Lung (tissue), 11 donors: ENCODE measurements at regions not wholly inside any gene's neighbourhood (a gene's known extent, or its start where the extent isn't known, plus 50 kb on each side); places are given as distances from the start of the nearest gene placed in this dataset.

Source experiments
- ATAC-seq: fragments of 200-7000 bp; cut with Tn5 transposase; one replicate; pipeline ENCODE4 v1.9.1; 2020; ENCODE audit warnings: moderate number of reproducible peaks; ENCODE audit not compliant: insufficient read depth, low FRiP score
- DNase-seq, 3 donors: peaks; one replicate each; pipeline ENCODE4 v3.0.0-alpha.2; 2013 to 2017
- H3K27ac ChIP-seq, 2 donors: one replicate each; pipeline ENCODE4 v1.5.1; 2013; ENCODE audit warnings: mild to moderate bottlenecking in 2 of 2, moderate library complexity in 2 of 2, control low read depth in 1 of 2, inconsistent platforms in 1 of 2, low read depth in 1 of 2, low read length in 1 of 2
- H3K27me3 ChIP-seq, 3 donors: one replicate each; pipeline ENCODE4 v1.5.1; 2013; ENCODE audit warnings: low read length in 2 of 3; ENCODE audit not compliant: control insufficient read depth in 3 of 3, insufficient read depth in 3 of 3
- H3K36me3 ChIP-seq, 4 donors: one replicate each; pipeline ENCODE4 v1.5.1; 2013; ENCODE audit warnings: low read length in 4 of 4, mild to moderate bottlenecking in 1 of 4, moderate library complexity in 1 of 4; ENCODE audit not compliant: control insufficient read depth in 4 of 4, insufficient read depth in 4 of 4
- H3K4me1 ChIP-seq, 5 donors: one replicate each; pipeline ENCODE4 v1.5.1; 2013; ENCODE audit warnings: low read length in 5 of 5, mild to moderate bottlenecking in 2 of 5, moderate library complexity in 1 of 5; ENCODE audit not compliant: control insufficient read depth in 5 of 5, insufficient read depth in 5 of 5
- H3K4me3 ChIP-seq: one replicate; pipeline ENCODE4 v1.5.1; 2013; ENCODE audit warnings: mild to moderate bottlenecking, control low read depth, moderate library complexity
- H3K9ac ChIP-seq, 2 donors: one replicate each; pipeline ENCODE4 v1.5.1; 2013; ENCODE audit warnings: low read length in 2 of 2, control low read depth in 1 of 2; ENCODE audit not compliant: insufficient read depth in 1 of 2
- H3K9me3 ChIP-seq, 4 donors: one replicate each; pipeline ENCODE4 v1.5.1; 2013; ENCODE audit warnings: low read length in 3 of 4, mild to moderate bottlenecking in 1 of 4, moderate library complexity in 1 of 4; ENCODE audit not compliant: control insufficient read depth in 4 of 4, insufficient read depth in 3 of 4
- CTCF ChIP-seq: IDR thresholded peaks from 2 replicates; pipeline ENCODE4 v1.5.1; 2012; ENCODE audit warnings: mild to moderate bottlenecking; ENCODE audit errors: control extremely low read depth, extremely low read depth
- WGBS, 2 donors: extraction: QIAGEN DNeasy Blood & Tissue Kit; methylation state at CpG; one replicate each; pipeline ENCODE4 v1.1.7; 2013; 5-methylcytosine and 5-hydroxymethylcytosine counted together
- donor health status: control.
- donor health status: control.
- donor health status: Bipolar disorder and iron deficiency.
- donor health status: healthy.
- donor health status: DM: yes; HTN: yes; CAD: no.

- H3K4me1 ChIP-seq: no peaks in the 10 kb centered on the region
- no peak for DNase-seq
- H3K9me3 ChIP-seq: peaks cover 0 to 2% (median 0%) of the 10 kb centered on the region in 4 donors
- TF ChIP-seq CTCF: no peak
- no peak for ATAC-seq
- no peak overlapping the region for H3K9ac ChIP-seq
- no peaks in the 10 kb centered on the region for H3K36me3 ChIP-seq
- H3K27ac ChIP-seq: no peak overlapping the region
- H3K27me3 ChIP-seq: no peaks in the 10 kb centered on the region
- WGBS, 2 donors: 66 to 76% methylated on average over 2 of the region's 2 CpGs
- H3K4me3 ChIP-seq: no peak overlapping the region
These were observed 1447.4 kb upstream of the GOT2 start for GRCh38 chr16:60181536-60181935.

- H3K4me3 ChIP-seq: no peak overlapping the region
- DNase-seq: no peak
- no peak overlapping the region for H3K27ac ChIP-seq
- H3K9ac ChIP-seq: no peak overlapping the region
- TF ChIP-seq CTCF: no peak
- H3K27me3 ChIP-seq: no peaks in the 10 kb centered on the region
- no peaks in the 10 kb centered on the region for H3K9me3 ChIP-seq
- no peaks in the 10 kb centered on the region for H3K36me3 ChIP-seq
- no peak for ATAC-seq
- WGBS, 2 donors: 51 to 72% methylated on average over 2 of the region's 2 CpGs
- H3K4me1 ChIP-seq: no peaks in the 10 kb centered on the region
These were observed 1446.5 kb upstream of the GOT2 start for GRCh38 chr16:60180609-60181008.

- Histone ChIP-seq H3K27me3 (no peaks in the 10 kb centered on the region), H3K4me1 (no peaks in the 10 kb centered on the region), H3K36me3 (no peaks in the 10 kb centered on the region), H3K9me3 (no peaks in the 10 kb centered on the region), H3K4me3 (no peak overlapping the region), H3K27ac (no peak overlapping the region), H3K9ac (no peak overlapping the region)
- no peak for TF ChIP-seq CTCF
- DNase-seq (no peak), ATAC-seq (no peak)
- WGBS, 2 donors: 85 to 93% methylated on average over 3 of the region's 3 CpGs
These were observed 1436.1 kb upstream of the GOT2 start for GRCh38 chr16:60170196-60170595.

GRCh38 chr16:60166111-60166510, 1432.0 kb upstream of the GOT2 start:
- ATAC-seq: no peak
- no peak for TF ChIP-seq CTCF

More at GRCh38 chr16:60166111-60166510, 1432.0 kb upstream of the GOT2 start:
- no peak for DNase-seq
- Histone ChIP-seq H3K9ac (no peak overlapping the region), H3K36me3 (no peaks in the 10 kb centered on the region), H3K4me3 (no peak overlapping the region), H3K9me3 (no peaks in the 10 kb centered on the region), H3K27ac (no peak overlapping the region), H3K27me3 (no peaks in the 10 kb centered on the region), H3K4me1 (no peaks in the 10 kb centered on the region)
